ENCODE measurements at regions not wholly inside any gene's neighbourhood (a gene's known extent, or its start where the extent isn't known, plus 50 kb on each side); places are given as distances from the start of the nearest gene placed in this dataset.

DNA sequence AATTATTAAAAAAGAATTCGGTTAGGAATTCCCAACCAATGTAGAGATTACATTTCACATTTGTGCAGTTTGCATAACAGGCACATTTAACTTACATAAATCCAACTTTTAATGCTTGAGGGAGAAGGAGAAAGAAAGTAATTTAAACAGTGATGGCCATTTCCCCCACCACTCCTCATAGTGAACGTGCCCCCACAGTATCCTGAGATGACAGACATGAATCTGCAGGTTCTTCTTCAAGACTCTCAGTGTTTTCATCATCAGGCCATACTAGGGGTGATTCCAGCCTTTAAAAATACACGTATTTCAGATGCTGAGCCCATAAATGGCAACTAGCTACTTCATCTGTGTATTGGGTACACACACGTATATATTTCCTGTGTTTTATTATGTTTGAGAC is 51.3 kb upstream of the WIPF1 start:
- TF ChIP-seq, protein P1, sequence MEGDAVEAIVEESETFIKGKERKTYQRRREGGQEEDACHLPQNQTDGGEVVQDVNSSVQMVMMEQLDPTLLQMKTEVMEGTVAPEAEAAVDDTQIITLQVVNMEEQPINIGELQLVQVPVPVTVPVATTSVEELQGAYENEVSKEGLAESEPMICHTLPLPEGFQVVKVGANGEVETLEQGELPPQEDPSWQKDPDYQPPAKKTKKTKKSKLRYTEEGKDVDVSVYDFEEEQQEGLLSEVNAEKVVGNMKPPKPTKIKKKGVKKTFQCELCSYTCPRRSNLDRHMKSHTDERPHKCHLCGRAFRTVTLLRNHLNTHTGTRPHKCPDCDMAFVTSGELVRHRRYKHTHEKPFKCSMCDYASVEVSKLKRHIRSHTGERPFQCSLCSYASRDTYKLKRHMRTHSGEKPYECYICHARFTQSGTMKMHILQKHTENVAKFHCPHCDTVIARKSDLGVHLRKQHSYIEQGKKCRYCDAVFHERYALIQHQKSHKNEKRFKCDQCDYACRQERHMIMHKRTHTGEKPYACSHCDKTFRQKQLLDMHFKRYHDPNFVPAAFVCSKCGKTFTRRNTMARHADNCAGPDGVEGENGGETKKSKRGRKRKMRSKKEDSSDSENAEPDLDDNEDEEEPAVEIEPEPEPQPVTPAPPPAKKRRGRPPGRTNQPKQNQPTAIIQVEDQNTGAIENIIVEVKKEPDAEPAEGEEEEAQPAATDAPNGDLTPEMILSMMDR (conservative IDR thresholded peaks at IDR 0.05; ENCODE audit: low read length), result no peak
- TF ChIP-seq EZH2phosphoT487 (IDR thresholded peaks at IDR 0.05; ENCODE audit: borderline replicate concordance), result no peak
